Stimulated activated CD8-positive, alpha-beta memory T cell treated with anti-CD3 and anti-CD28 coated beads, Interleukin-7, amount 100 ng/mL, for 24 hours (primary cell): ENCODE measurements at regions not wholly inside any gene's neighbourhood (a gene's known extent, or its start where the extent isn't known, plus 50 kb on each side); places are given as distances from the start of the nearest gene placed in this dataset.

Source experiments
- DNase-seq: peaks from one replicate; pipeline ENCODE4 v3.0.0-alpha.2; 2020; ENCODE audit warnings: low read depth

DNA sequence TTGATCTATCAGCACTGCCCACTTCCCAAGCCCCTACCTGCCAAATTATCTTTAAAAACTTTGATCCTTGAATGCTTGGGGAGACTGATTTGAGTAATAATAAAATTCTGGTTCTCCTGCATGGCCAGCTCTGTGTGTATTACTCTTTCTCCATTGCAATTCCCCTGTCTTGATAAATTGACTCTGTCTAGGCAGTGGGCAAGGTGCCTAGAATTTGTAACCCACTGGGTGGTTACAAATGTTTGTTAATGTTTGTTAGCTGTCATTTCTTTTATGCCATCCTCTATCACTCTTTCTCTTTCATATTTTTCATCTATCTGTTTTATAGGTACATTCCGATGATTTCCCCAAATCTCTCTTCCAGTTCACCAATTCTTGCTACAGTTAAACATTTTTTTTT is 694.1 kb downstream of the TYW1 start:
- no peak for DNase-seq

- no peak for DNase-seq
These were observed 695.8 kb downstream of the TYW1 start for GRCh38 chr7:67692425-67692824.

- DNase-seq, result no peak
These were observed 699.5 kb downstream of the TYW1 start for GRCh38 chr7:67696124-67696523.

DNA sequence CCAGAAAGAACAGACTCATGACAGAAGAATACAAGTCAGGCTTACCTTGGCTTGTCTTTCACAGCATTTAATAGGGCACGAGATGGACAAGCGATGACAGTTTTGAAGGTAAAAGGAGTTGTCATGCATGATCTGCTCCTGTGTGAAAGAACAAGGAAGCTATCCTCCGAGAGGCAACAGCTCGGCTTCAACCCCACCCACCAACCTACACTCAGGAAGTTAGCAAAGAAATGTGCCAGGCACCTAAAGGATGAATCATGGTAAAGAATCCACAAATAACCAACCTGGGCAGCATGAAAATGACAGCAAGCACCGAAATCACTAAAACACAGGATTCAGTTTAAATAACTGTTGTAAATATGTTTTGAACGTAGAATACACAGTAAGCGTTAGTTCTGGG is 700.2 kb downstream of the TYW1 start:
- DNase-seq, result no peak

GRCh38 chr7:67698354-67698753 is 701.7 kb downstream of the TYW1 start:
- DNase-seq, result no peak

DNA sequence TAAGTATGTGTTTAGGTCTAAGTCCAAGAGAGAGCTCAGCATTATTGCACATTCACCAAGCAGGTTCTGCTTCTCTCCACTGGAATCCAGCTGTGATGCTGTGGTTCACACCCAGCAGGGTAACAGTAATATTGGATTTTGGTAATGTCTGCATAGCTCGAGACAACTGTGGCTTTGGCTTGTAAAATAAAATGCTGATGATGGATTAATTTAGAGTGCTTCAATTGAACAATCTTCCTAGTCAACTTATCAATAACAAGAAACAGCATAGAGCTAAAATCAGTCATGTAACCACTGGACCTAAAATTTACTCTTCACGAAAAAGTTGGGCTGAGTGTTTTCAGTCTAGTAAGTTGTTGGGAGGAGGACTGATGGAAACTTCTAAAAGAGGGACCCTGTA is 709.2 kb downstream of the TYW1 start:
- no peak for DNase-seq

GRCh38 chr7:67711706-67712105 is 715.1 kb downstream of the TYW1 start:
- DNase-seq, result no peak

DNA sequence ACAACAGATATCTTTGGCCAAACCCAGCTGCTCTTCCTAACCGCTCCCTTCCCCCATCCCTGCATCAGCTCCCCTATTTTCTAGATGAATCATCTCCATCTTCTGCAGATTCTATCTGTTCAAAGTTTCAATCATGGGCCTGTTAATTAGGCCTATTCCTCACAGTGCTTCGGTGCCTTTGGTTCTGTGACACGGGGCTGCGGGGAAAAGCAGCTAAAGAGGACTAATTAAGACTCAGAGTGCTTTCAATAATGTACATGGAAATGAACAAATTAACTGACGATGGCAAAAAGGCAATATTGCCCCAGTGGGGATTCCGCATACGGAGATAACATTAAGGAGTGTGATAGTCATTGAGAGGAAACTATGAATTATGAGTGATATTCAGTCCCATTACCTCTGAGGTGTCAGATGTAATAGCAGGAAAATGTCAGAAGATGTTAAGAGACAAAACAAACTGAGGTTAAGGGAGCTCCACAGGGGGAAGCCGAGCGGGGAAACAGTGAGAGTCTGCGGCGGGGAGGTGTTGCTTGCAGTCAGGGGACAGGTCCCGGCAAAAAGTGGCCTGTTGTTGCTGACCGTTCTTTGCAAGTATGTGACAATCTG is 716.9 kb downstream of the TYW1 start:
- DNase-seq, result no peak

GRCh38 chr7:67716729-67717128 is 720.1 kb downstream of the TYW1 start:
- no peak for DNase-seq

DNA sequence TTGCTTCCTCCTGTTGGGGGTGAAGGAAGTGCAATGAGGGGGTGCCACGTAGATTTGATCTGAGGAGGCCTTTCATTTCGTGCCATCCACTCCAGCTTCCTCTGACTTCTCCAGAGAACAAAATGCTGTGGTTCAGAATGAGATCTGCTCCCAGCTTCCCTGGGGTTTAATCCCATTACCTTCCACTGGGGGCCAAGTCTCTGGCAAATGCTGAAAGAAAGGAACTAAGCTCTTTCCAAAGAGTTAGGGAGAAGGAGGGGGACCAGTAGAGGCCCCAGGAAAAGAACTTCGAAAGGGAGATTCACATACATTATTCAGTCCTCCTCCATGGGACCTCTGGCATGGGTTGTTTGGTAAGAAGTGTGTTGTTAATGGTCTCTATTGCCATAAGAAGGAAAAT is 727.0 kb downstream of the TYW1 start:
- no peak for DNase-seq

DNA sequence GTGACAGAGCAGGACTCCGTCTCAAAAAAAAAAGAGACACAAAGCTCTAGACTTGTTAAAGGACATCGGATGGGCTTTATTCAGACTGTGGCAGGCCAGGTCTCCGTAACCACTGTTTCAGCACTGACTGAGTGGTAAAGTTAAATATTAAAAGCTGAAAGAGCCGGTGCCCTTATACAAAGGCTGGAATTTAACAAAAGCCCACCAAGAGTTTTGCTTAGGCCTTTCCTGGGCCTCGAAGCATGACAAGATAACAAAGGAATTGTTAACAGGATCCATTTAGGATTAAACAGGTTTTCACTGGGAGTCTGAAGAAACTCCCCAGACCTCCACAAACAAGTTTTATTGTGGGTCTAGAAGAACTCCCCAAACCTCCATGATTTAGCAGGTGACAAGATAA is 727.8 kb downstream of the TYW1 start:
- no peak for DNase-seq

DNA sequence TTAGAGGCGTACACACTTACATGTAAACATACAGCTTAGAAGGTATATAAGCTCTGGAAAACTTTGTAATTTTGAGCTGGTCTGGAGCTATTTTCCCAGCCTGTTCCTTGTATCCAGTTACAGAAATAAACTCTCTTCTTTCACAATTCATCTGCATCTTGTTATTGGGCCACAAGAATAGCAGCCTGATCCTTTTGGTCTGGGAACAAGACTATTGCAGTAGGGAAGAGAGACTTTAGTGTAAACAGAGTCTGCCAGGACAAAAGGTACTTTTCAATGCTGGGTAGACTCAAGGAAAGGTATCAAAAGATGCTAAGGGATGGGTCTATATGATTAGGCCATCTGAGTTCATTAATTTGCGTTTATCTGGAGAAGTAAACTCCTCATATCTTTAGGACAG is 728.3 kb downstream of the TYW1 start:
- DNase-seq, result no peak

- DNase-seq, result no peak
These were observed 728.8 kb downstream of the TYW1 start for GRCh38 chr7:67725423-67725822.

DNA sequence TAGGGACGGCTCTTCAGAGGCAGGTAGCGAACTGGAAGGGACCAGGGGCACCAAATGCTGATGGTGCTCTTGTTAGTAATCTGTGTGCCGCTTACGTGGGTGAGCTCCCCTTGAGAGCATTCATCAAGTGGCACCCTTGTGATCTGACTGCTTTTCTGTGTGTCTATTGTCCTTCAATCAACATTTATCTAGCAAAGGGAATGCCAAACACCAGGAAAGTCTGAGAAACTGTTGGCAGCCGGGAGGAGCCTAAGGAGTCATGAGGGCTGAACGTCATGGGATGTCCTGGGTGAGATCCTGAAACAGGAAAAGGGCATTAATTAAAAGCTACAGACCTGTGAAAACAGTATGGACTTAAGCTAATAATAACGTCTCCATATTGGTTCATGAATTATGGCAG is 733.1 kb downstream of the TYW1 start:
- DNase-seq, result no peak

- no peak for DNase-seq
These were observed 735.1 kb downstream of the TYW1 start for GRCh38 chr7:67731704-67732103.

DNA sequence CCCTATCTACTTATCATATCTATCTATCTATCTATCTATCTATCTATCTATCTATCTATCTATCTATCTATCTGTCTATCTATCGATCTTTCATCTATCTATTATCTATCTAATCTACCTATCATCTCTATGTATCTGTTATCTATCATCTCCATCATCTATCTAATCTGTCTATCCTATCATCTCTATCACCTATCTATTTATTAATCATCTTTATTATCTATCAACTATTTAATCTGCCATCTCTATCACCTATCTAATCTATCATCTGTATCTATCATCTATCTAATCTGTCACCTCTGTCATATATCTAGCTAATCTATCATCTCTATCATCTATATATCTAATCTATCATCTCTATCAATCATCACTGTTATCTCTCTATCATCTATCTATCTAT is 736.3 kb downstream of the TYW1 start:
- no peak for DNase-seq

DNA sequence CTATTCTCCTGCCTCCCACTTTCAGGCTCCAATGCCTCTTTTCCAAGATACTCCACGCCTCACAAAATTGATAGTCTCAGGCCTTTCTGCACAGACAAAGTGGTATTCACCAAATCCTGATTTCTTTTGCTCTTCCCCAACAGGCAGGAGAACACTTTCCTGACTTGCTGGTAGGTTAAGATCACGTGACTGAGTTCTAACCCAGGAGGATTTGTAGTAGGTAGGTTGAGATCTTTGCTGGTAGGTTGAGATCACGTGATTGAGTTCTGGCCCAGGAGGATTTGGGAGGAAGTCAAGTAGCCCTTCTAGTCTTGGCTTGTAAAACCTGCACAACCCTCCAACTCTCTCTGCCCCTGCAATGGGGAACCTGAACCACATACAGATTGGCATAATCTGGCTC is 741.5 kb downstream of the TYW1 start:
- no peak for DNase-seq

- DNase-seq, result no peak
These were observed 742.3 kb downstream of the TYW1 start for GRCh38 chr7:67738958-67739357.

- DNase-seq, result no peak
These were observed 746.9 kb downstream of the TYW1 start for GRCh38 chr7:67743501-67743900.

DNA sequence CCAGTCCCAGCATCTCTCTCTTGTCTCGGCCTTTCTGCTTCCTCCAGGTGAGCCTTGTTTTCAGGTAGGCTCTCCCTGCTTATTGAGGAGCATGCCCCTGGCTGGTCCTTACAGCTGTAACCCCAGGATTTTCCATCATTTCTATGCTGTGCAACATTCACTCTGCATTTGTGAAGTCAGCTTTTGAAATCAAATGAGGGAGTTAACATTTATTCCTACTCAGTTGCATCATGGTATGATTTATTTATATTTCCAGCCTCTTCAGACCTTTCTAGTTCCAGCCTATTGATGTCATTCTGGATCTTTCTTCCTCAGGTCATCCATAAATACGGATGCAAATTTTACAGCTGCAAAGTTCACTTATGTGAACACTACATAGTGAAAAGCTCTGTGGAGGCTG is 755.6 kb downstream of the TYW1 start:
- DNase-seq, result no peak

DNA sequence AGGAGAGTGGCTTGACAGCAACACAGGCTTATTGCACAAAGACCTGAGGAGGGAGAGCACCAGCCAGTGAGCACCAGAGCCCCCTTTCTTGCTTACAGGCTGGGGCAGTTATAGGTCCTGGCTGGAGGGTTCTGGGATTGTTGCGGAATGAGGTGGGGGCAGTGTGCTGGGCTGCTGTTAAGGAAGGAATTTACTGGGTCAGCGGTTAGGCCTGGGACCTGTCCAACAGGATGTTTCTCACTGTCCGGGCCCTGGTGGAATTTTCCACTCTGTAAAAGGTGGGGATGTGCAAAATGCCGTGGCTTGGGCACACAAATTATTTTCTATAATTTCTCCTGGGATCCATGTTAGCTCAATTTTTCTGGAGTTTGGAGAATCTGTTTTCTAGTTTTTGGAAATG is 757.3 kb downstream of the TYW1 start:
- no peak for DNase-seq

GRCh38 chr7:67754651-67755050 is 758.0 kb downstream of the TYW1 start:
- DNase-seq, result no peak

DNA sequence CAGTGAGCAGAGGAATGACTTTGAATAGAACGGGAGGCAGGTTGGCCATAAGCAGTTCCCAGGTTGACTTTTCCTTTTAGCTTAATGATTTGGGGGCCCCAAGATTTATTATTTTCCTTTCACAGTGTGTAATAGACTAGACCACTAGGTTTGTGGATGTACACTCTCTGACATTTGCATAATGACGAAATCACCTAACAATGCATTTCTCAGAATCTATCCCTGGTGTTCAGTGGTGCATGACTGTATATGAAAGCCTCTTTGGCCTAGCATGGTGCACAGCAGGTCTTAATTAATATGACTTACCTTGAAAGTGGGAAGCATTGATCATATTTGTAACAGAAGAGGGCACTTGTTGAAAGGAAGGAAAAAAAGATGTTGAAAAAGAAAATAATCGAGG is 761.9 kb downstream of the TYW1 start:
- no peak for DNase-seq

- DNase-seq, result no peak
These were observed 764.3 kb downstream of the TYW1 start for GRCh38 chr7:67760971-67761370.

- DNase-seq, result no peak
These were observed 765.9 kb downstream of the TYW1 start for GRCh38 chr7:67762516-67762915.
